Fibroblast of gingiva (primary cell): ENCODE measurements at regions not wholly inside any gene's neighbourhood (a gene's known extent, or its start where the extent isn't known, plus 50 kb on each side); places are given as distances from the start of the nearest gene placed in this dataset.
"Not testable (repeated sequence)": the region's sequence is repeated elsewhere in the genome, so short reads cannot be mapped to it uniquely, and the experiment has no call there.

Experiments used
- DNase-seq: peaks from one replicate; pipeline ENCODE4 v3.0.0-alpha.2; 2011; ENCODE audit warnings: low read depth

DNA sequence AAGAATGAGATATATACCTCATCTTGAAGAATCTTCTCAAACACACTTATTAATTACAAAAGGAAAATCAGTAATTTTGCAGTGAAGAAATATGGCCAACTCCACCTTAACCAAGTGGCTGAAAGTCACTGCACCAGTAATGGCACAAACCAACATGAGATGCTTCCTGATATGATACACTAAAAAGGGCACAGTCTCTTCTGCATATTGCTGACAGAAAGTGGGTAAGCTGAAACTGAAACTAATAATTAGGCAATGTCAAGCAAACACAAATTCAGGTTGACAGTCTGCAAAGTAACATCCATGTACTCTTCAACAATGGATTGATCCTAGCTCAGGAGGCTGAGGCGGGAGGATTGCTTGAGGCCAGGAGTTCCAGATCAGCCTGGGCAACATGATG lies 56.1 kb downstream of the ZNF22 start:
- not testable (repeated sequence) for DNase-seq

GRCh38 chr10:45058580-45058979 lies 57.9 kb downstream of the ZNF22 start:
- no peak for DNase-seq

DNA sequence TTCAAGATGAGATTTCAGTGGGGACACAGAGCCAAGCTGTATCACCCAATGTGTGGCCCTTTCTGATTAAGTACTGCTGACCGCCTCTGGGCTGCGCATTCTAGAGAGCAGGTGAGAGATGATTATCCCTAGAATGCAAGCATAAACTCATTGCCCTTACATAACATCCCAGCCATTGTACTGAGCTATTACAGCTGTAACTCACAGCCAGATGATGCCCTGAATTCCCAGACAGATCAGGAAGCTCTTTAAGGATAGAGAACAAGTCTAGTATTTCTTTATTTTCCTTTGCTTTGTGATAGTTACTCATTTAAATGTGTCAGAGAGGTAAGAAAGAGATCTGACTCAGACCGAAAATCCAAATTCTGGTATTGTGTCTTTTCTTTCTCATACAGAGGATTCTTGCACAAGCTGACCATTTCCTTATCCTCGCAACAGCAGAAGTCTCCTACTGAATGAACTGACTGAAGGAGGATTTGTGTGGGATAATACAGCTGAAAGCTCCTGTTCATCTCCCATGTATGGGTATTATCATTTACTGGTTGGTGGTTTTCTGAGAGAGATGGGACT lies 58.4 kb downstream of the ZNF22 start:
- DNase-seq: no peak

GRCh38 chr10:45059632-45060031 lies 58.9 kb downstream of the ZNF22 start:
- DNase-seq: no peak

GRCh38 chr10:45061982-45062381 lies 61.3 kb downstream of the ZNF22 start:
- no peak for DNase-seq

DNA sequence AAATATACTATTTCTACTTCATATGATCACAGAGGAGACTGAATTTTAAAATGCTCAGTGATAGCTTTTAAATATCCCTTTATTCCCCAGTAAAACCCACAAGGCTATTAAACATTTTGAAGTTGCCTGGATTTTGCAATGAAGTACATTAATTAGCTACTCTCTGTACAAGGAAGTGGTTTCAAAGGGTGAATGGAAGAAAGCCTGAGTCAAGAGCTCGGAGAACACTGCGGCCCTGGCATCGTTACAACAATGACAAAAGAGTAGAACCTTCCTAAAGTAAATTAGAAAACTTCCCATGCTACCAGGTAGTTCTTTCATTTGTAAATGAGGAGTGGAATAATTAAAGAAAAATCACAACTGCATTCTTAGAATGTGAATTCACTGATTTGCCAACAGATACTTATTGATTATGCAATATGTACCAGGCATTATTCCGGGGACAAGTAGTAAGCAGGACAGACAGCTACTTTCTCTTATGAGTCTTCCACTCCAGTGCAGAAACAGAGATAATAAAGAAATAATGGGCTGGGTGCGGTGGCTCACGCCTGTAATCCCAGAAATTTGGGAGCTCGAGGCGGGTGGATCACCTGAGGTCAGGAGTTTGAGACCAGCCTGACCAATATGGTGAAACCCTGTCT lies 63.0 kb downstream of the ZNF22 start:
- peak; percentile 5 for DNase-seq

- DNase-seq: no peak
These were observed 64.3 kb downstream of the ZNF22 start for GRCh38 chr10:45064998-45065397.

DNA sequence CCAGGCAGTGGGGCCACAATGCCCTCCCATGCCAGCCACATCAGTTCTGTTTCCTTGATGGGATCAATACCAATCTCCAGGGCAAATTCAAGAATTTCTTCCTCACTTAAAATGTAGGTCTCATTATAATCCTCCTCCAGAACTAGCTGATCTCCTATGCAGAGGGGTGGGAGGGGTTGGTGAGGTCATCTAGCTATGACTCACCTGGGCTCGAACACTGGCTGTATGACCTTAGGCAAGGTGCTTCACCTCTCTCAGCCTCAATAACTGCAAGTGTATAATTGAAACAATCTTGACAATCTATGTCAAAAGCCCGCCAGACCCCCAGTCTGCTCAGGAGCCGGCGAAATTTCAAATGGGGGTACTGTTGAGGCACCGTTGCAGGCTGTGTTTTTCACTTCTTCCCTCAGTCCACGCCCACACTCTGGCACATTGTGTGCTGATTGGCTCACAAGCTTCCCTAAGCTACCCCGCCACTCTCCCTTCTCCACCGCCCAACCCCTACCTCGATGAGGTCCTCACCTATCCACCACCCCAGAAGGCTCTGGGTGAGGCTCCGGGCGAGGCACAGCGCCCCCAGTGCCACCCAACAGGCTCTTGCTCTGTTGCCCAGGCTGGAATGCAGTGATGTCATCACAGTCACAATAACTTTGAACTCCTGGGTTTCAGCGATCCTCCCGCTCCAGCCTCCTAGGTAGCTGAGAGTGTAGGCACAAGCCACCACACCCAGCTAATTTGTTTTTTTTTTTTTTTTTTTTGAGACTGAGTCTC lies 70.5 kb downstream of the ZNF22 start:
- DNase-seq: no peak

GRCh38 chr10:45075216-45075615 lies 74.5 kb downstream of the ZNF22 start:
- DNase-seq: no peak

GRCh38 chr10:45075826-45076380 lies 75.2 kb downstream of the ZNF22 start:
- DNase-seq: no peak

DNA sequence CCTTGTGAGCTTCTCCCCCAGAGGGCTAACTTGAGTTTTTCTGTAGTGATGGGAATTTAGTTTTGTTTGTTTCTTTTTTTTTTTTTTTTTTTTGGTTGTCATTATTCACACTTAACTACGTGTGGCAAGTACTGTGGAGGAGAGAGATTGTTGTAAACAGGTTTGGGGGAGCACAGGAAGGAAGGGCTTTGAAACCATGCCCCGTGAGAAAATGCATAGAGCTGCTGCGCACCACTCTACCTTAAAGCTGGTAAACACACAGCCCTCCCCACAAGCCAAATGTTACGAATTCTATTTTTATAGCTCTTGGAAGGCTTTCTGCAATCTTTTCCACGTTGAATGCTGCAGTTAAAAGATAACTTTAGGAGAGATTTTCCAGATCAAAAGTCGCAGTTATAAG lies 76.2 kb downstream of the ZNF22 start:
- no peak for DNase-seq

GRCh38 chr10:45080331-45080730 lies 79.6 kb downstream of the ZNF22 start:
- no peak for DNase-seq

GRCh38 chr10:45082176-45082575 lies 81.5 kb downstream of the ZNF22 start:
- no peak for DNase-seq

DNA sequence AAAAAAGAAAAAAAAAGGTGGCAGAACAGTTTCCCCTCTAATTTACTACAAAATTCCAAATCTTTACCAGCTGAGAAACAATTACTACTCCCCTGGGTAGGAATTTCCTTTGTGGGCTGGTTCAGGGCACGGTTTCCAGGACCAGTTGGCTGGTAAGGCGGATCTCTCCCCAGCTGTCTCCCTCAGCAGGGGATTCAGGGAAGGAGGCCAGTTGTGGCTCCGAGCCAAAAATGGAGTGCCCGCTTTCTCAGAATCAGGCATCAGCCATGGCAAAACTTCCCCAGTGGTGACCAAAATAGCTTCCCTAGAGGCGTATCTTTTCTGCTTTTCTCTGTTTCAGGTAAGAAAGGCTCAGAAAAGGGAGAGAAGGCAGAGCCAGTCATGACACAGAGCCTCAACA lies 91.2 kb downstream of the ZNF22 start:
- DNase-seq: no peak

DNA sequence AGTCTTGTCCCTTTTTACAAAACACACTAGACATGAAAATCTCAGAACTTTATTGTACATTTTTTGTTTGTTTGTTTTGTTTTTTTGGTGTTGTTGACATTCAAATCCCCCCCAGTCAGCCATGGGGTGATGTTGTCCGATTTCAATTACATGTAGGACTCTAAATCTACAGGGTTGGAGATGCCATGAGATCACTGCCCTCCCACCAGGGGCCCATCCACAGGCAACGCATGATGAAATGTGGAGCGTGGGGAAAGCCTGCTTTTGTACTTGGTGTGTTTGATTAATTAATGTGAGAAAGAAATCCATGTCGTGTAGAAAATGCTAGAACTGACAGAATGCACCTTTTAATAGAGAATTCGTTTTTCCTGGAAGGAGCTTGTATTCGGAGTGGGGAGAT lies 93.2 kb downstream of the ZNF22 start:
- DNase-seq: no peak

DNA sequence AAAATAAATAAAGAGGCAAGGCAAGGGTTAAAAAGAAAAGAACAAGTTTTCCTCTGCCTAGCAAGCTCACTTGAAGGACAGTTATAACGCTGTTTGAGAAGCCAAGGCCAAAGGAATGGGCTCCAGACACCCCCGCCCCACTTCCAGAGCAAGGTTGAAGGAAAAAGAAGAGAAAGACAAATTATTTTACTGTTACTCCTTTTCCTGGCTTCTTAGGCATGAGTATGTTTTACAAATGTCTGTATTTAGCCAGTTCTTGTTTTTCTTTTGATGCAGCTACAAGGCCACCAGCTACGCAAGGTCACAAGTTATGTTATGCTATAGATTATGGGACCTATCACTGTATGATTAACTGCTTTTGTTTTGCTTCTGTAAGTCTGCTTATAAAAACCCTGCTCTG lies 94.6 kb downstream of the ZNF22 start:
- no peak for DNase-seq

- no peak for DNase-seq
These were observed 95.3 kb downstream of the ZNF22 start for GRCh38 chr10:45096001-45096400.

DNA sequence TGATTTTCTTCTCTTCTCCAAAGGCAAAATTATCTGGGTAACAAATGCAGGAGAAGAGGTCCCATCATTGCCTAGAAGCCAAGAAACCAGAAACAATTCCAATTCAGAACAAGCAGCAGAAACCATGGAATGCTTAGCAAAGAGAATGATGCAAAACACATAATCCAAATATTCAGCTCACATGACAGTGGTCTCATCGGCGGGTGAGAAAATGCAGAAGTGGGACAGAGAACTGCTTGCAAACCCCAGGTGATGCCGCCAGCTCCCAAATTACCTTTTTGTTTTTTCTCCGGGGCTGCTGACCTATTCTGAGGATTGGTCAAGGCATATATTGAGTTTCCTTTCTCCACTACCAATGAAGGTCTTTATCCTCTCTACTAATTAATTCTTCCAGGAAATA lies 99.7 kb downstream of the ZNF22 start:
- DNase-seq: no peak

- DNase-seq: no peak
These were observed 104.0 kb downstream of the ZNF22 start for GRCh38 chr10:45104674-45105073.

- not testable (repeated sequence) for DNase-seq
These were observed 104.6 kb downstream of the ZNF22 start for GRCh38 chr10:45105309-45105708.

DNA sequence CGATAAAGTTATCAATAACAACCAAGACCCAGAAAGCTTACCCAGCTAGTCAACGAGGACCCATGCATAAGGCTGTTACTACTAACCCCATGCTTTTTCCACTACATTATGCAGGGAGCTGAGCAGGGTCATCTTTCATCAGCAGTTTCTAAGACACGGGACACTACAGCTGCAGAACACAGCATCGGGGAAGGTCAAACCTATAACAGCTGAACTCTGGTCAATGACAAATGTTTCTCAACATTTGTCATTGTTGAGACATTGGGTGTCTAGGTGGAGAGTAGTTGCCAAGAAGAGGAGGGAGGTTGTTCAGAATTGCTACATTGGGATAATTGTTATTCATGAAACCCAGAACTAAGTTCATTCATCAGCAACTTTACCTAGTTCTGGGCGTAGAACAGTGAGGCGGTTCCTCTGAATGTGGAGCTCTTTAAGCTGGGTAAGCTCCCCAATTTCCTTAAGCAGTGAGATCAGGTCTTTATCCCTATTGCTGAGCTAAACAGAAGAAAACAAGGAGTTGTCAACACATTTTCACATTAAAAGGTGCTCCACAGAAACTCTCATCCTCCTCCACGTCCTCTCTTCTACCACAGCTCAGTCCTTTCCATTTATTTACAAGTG lies 105.6 kb downstream of the ZNF22 start:
- DNase-seq: no peak

DNA sequence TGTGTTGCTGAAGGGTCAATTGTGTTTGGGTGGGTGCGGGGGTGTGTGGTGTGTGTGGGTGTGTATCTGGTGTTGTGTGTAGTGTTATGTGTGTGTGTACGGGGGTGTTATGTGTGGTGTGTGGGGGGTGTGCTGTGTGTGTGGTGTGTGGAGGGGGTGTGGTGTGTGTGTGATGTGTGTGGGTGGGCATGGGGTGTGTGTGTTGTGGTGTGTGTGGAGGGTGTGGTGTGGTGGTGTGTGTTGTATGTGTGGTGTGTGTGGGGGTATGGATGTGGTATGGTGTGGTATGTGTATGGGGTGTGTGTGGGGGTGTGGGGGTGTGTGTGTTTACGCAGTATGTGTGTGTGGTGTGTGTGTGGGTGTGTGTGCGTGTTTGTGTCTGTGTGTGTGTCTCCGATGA lies 110.8 kb downstream of the ZNF22 start:
- no peak for DNase-seq

- not testable (repeated sequence) for DNase-seq
These were observed 117.2 kb downstream of the ZNF22 start for GRCh38 chr10:45117940-45118339.
